Stimulated activated CD4-positive, alpha-beta T cell treated with anti-CD3 and anti-CD28 coated beads, Interleukin-12 subunit alpha, Interleukin-12 subunit beta, amount 100 ng/mL, for 4 hours (primary cell): ENCODE measurements at regions not wholly inside any gene's neighbourhood (a gene's known extent, or its start where the extent isn't known, plus 50 kb on each side); places are given as distances from the start of the nearest gene placed in this dataset.
A peak's percentile ranks its signal among the peaks of the same experiment; 100 is the strongest.

Experiments used
- DNase-seq: peaks from one replicate; pipeline ENCODE4 v3.0.0-alpha.2; 2020

GRCh38 chr1:234683861-234684632 is 74.1 kb upstream of the IRF2BP2 start:
- DNase-seq: no peak

- DNase-seq: no peak
Measured at GRCh38 chr1:234683127-234683860, 73.3 kb upstream of the IRF2BP2 start.

- DNase-seq: no peak
Measured at GRCh38 chr1:234681990-234682389, 72.0 kb upstream of the IRF2BP2 start.

- DNase-seq: no peak
Measured at GRCh38 chr1:234681065-234681464, 71.1 kb upstream of the IRF2BP2 start.

- DNase-seq: no peak
Measured at GRCh38 chr1:234680331-234680904, 70.4 kb upstream of the IRF2BP2 start.

- DNase-seq: peak; percentile 45
Measured at GRCh38 chr1:234676103-234676594, 66.2 kb upstream of the IRF2BP2 start.

GRCh38 chr1:234675572-234675971 is 65.6 kb upstream of the IRF2BP2 start:
- DNase-seq: no peak

GRCh38 chr1:234675006-234675405 is 65.0 kb upstream of the IRF2BP2 start:
- no peak for DNase-seq

GRCh38 chr1:234674218-234674815 is 64.3 kb upstream of the IRF2BP2 start:
- no peak for DNase-seq

GRCh38 chr1:234672349-234673135 is 62.6 kb upstream of the IRF2BP2 start:
- DNase-seq: no peak

- no peak for DNase-seq
Measured at GRCh38 chr1:234670967-234671626, 61.1 kb upstream of the IRF2BP2 start.

GRCh38 chr1:234669499-234669898 is 59.5 kb upstream of the IRF2BP2 start:
- DNase-seq: no peak

GRCh38 chr1:234668577-234668955 is 58.6 kb upstream of the IRF2BP2 start:
- no peak for DNase-seq

GRCh38 chr1:234667600-234668576 is 57.9 kb upstream of the IRF2BP2 start:
- DNase-seq: no peak

GRCh38 chr1:234666761-234667160 is 56.8 kb upstream of the IRF2BP2 start:
- no peak for DNase-seq

GRCh38 chr1:234665975-234666605 is 56.1 kb upstream of the IRF2BP2 start:
- DNase-seq: no peak

- DNase-seq: no peak
Measured at GRCh38 chr1:234662148-234662547, 52.2 kb upstream of the IRF2BP2 start.

GRCh38 chr1:234661317-234661928 is 51.4 kb upstream of the IRF2BP2 start:
- no peak for DNase-seq

GRCh38 chr1:234660536-234661316 is 50.7 kb upstream of the IRF2BP2 start:
- DNase-seq: no peak
